BJ (cell line): ENCODE measurements at regions not wholly inside any gene's neighbourhood (a gene's known extent, or its start where the extent isn't known, plus 50 kb on each side); places are given as distances from the start of the nearest gene placed in this dataset.

Source experiments
- CTCF ChIA-PET: fragments of 350-600 bp; formaldehyde crosslinking; extraction: SDS; loops from one replicate; lab custom pipeline; 2021; ENCODE audit warnings: antibody characterized with exemption, inconsistent platforms; lab: Yijun Ruan, JAX
- POLR2A ChIA-PET: fragments of 300-600 bp; sonication (Branson Sonifier 250); formaldehyde crosslinking; extraction: SDS; loops from one replicate; lab custom pipeline; 2021; ENCODE audit warnings: antibody characterized with exemption; lab: Charles Lee
- DNase-seq: peaks from one replicate; pipeline ENCODE4 v3.0.0-alpha.2; 2011; ENCODE audit warnings: low read depth
- H3K27me3 ChIP-seq: 2 replicates; pipeline ENCODE4 v1.6.0; 2011; ENCODE audit warnings: low read length; ENCODE audit not compliant: control insufficient read depth, insufficient read depth
- H3K36me3 ChIP-seq: 2 replicates; pipeline ENCODE4 v1.5.1; 2011; ENCODE audit warnings: low read length; ENCODE audit not compliant: control insufficient read depth, insufficient read depth
- H3K4me3 ChIP-seq: 2 replicates; pipeline ENCODE4 v1.5.1; 2011; ENCODE audit warnings: low read depth, mild to moderate bottlenecking, control low read depth, low read length
- TF ChIP-seq, protein P1 (sequence below): IDR thresholded peaks from 2 replicates; pipeline ENCODE4 v1.5.1; 2011; ENCODE audit warnings: low read depth, mild to moderate bottlenecking, control low read depth, inconsistent platforms, low read length, moderate library complexity; ENCODE audit not compliant: insufficient read depth

DNA sequence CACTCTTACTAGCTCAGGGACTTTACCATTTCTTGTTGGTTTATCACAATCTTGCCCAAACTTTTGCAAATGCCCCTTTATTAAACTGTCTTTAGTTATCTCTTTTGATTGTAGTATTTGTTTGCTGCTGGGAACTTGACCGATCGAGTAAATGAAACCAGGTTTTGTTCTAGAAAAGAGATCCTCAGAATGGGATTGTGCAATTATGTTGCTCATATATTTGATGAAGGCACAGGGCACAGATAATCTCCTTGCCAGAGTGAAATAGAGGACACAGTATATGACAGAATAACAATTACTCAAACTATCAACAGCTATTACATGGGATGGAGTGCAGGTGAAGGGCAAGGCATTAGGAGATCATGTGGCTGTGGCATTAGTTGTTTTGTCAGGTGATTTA, 216.6 kb upstream of the RASGRP1 start:
- DNase-seq: no peak
- TF ChIP-seq, protein P1, sequence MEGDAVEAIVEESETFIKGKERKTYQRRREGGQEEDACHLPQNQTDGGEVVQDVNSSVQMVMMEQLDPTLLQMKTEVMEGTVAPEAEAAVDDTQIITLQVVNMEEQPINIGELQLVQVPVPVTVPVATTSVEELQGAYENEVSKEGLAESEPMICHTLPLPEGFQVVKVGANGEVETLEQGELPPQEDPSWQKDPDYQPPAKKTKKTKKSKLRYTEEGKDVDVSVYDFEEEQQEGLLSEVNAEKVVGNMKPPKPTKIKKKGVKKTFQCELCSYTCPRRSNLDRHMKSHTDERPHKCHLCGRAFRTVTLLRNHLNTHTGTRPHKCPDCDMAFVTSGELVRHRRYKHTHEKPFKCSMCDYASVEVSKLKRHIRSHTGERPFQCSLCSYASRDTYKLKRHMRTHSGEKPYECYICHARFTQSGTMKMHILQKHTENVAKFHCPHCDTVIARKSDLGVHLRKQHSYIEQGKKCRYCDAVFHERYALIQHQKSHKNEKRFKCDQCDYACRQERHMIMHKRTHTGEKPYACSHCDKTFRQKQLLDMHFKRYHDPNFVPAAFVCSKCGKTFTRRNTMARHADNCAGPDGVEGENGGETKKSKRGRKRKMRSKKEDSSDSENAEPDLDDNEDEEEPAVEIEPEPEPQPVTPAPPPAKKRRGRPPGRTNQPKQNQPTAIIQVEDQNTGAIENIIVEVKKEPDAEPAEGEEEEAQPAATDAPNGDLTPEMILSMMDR: no peak
- peaks cover 2% of the 10 kb centered on the region for H3K27me3 ChIP-seq
- no peaks in the 10 kb centered on the region for H3K36me3 ChIP-seq
- no peak overlapping the region for H3K4me3 ChIP-seq
- ChIA-PET CTCF (interaction anchor here (1.0 to 1.1 kb wide), 2 partner anchors 13 to 75 kb away, joined by 3 read pairs; no protein-coding TSS in a partner anchor), POLR2A (interaction anchor here (0.7 kb wide), 1 partner anchor 119 kb away, joined by 4 read pairs; no protein-coding TSS in a partner anchor)

DNA sequence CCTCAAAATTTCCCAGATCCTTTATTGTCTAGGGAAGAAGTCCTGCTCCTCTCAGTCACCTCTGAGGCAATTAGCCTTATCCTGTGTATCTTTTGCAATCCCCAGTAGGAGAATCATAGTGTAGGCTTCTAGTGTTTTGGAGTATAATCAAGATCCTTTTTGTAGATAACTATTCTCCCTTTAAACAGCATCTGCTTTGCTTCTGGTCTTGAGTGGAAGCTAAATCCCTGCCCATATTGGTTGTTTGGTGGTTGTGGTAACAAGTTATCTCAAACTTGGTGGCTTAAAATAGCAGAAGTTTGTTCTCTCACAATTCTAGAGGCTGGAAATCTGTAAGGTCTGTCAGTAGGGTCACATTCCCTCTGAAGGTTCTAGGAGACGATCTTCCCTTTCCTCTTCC, 217.5 kb upstream of the RASGRP1 start:
- POLR2A ChIA-PET: no interaction called here
- TF ChIP-seq, protein P1: no peak
- no peak for DNase-seq
- H3K27me3 ChIP-seq: peaks cover 2% of the 10 kb centered on the region
- no peaks in the 10 kb centered on the region for H3K36me3 ChIP-seq
- no peak overlapping the region for H3K4me3 ChIP-seq
- CTCF ChIA-PET: interaction anchor here (0.6 to 1.0 kb wide), 2 partner anchors 15 to 76 kb away, joined by 3 to 4 read pairs; no protein-coding TSS in a partner anchor

DNA sequence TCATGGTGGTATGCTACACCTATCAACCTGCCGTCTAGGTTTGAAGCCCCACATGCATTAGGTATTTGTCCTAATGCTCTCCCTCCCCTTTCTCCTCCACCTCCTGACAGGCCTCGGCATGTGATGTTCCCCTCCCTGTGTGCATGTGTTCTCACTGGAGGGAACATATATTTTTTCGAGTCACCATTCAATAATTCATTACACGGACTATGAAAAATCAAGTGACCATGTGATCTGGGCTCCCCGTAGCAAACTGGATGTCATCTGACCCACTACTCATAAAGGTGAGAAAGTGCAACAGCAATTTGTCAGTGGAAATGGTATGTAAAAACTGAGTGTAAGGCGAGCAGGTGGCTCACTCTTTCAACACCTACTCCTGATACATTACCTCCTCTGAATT, 224.3 kb upstream of the RASGRP1 start:
- DNase-seq: no peak
- POLR2A ChIA-PET: no interaction called here
- CTCF ChIA-PET: no interaction called here
- TF ChIP-seq, protein P1: no peak
- Histone ChIP-seq H3K36me3 (no peaks in the 10 kb centered on the region), H3K4me3 (no peak overlapping the region), H3K27me3 (no peaks in the 10 kb centered on the region)

DNA sequence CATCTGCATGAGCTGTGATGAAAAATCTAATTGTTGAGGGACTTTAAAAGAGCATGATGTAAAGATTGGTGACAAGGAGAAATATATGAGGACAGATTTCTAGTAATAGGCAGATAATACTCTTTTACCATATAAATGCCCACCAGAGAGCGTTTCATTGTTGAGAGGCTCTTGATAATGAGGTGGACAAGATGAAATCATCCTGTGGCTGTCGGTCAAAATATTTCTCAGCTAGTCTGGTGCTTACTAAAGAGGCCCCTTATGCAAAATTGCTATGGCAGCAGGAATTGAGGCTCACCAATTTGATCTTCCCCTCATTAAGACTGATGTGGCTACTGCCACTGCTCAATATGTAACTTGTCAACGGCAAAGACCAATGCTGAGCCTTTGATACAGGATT, 225.0 kb upstream of the RASGRP1 start:
- ChIA-PET CTCF (no interaction called here), POLR2A (no interaction called here)
- DNase-seq: no peak
- TF ChIP-seq, protein P1: no peak
- Histone ChIP-seq H3K36me3 (no peaks in the 10 kb centered on the region), H3K4me3 (no peak overlapping the region), H3K27me3 (no peaks in the 10 kb centered on the region)

DNA sequence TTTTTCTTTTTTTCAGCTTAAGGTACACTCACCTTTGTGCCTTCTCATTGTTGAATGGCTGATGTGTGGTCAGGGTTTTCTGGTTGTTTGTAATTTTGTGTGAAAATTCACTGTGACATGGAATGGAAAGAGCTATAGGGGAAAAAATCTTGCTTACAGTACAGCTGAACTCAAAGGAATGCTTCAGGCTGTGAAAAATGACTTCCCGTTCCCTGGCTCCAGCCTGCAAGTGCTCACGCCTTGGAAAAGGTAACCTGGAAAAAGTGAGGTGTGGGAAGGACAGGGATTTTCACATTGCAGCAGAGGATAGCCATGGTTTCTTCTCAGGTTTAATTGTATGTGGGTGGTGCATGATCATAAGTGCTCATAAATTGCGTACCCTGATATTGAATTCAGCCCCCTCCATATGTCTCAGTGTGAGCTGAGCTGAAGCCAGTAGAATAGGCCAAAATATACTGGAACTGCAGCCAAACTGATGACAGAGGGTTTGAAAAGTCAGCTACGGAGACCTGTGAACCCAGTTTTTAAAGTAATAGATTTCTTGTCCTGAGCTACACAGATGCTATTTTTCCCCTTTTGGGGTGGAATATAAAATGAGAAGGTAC, 228.7 kb upstream of the RASGRP1 start:
- CTCF ChIA-PET: interaction anchor here (0.9 to 1.4 kb wide), 3 partner anchors 11 to 25 kb away, joined by 3 read pairs; no protein-coding TSS in a partner anchor

More for the DNA sequence above, 228.7 kb upstream of the RASGRP1 start:
- no peaks in the 10 kb centered on the region for H3K36me3 ChIP-seq
- no peaks in the 10 kb centered on the region for H3K27me3 ChIP-seq
- no peak overlapping the region for H3K4me3 ChIP-seq
- POLR2A ChIA-PET: interaction anchor here (0.6 kb wide), 1 partner anchor 353 kb away, joined by 4 read pairs; no protein-coding TSS in a partner anchor
- TF ChIP-seq, protein P1: no peak
- DNase-seq: no peak
